HL-60/S4 treated with retinoic acid at 250 ng/mL for 4 days and 3 days (cell line): ENCODE measurements at regions not wholly inside any gene's neighbourhood (a gene's known extent, or its start where the extent isn't known, plus 50 kb on each side); places are given as distances from the start of the nearest gene placed in this dataset.
"Not testable (repeated sequence)": the region's sequence is repeated elsewhere in the genome, so short reads cannot be mapped to it uniquely, and the experiment has no call there.

Experiments used
- in situ Hi-C: fragments of 300-500 bp; cut with MboI; formaldehyde crosslinking; loops from 2 replicates; pipeline ENCODE4 v1.7.0; 2022; ENCODE audit warnings: low sequenced_read_pairs

DNA sequence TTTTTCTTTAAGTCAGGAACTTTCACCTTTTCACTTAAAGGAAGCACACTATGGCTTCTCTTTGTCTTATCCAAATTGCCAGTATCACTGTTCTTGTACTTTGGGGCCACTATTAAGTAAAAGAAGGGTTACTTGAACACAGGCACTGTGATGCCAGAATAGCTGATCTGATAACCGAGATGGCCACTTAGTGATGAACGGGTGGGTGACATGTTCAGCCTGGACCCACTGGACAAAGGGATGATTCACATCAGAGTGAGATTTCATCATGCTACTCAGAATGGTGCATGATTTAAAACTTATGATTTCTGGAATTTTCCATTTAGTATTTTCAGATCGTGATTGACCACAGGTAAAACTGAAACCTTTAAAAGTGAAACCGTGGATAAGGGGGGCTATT, 252.6 kb downstream of the KLF13 start:
- in situ Hi-C loops, result no loop called here

GRCh38 chr15:31579976-31580375, 253.3 kb downstream of the KLF13 start:
- in situ Hi-C loops, result no loop called here

- in situ Hi-C loops, result no loop called here
These were observed 257.6 kb downstream of the KLF13 start for GRCh38 chr15:31584195-31584594.

GRCh38 chr15:31585240-31585639, 258.6 kb downstream of the KLF13 start:
- in situ Hi-C loops, result no loop called here

DNA sequence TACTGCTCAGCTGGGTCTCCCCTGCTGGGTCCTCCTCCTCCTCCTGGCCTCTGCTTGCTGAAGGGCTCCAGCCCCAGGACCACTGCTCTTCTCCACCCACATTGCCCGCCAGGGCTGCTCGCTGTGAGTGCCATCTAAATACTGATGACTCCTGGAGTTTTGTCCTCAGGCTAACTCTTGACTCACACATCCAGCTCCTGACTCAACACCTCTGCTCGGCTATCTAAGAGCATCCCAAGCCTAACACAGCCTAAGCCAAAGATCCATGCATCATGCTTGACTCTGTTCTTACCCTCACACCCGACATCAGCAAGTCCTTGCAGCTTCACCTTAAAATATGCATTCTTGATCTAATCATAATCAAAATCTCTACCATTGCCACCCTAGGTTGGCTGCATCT, 260.2 kb downstream of the KLF13 start:
- in situ Hi-C loops, result no loop called here

DNA sequence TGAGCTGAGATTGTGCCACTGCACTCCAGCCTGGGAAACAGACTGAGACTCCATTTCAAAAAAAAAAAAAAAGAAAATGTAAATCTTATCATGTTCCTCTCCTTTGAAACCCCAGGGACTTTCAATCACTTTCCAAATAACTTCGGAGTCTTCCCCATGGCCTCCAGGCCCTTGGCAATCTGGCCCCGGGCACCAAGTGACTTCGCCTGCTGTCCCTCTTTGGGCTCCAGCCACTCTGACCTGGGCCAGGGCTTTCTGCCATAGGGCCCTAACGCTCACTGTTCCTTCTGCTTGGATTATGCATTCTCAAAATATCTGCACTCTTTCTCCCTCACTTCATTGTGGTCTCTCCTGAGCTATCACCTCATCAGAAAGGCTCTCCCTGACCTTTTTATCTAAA, 260.9 kb downstream of the KLF13 start:
- in situ Hi-C loops, result no loop called here

- in situ Hi-C loops, result no loop called here
These were observed 264.0 kb downstream of the KLF13 start for GRCh38 chr15:31590609-31591008.

DNA sequence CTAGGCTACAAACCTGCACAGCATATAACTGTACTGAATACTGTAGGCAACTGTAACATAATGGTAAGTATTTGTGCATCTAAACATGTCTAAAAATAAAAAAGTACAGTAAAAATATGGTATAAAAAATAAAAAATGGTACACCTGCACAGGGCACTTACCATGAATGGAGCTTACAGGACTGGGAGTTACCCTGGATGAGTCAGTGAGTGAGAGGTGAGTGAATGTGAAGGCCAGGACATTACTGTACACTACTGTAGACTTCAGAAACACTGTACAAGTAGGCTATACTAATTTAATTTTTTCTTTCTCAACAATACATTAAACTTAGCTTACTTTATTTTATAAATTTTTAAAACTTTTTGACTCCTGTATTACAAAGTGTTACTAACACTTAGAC, 265.3 kb downstream of the KLF13 start:
- in situ Hi-C loops, result no loop called here

DNA sequence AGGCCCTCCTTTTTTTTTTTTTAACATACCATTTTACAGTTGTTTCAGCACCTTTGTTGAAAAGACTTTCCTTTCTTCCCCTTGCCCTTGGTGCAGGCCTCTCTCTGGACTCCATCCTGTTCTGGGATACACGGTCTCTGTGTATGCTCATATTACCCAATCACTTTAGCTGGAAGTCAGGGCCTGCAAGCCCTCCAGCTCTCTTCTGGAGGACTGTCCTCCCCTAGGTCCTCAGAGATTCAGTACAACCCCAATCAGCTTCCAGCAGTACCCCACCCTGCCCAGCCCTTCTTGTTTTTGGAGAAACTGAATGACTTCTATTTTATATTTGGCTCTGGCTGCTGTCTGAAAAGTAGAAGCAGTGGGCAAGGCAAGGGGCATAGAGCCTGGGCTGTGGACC, 270.8 kb downstream of the KLF13 start:
- in situ Hi-C loops, result no loop called here

DNA sequence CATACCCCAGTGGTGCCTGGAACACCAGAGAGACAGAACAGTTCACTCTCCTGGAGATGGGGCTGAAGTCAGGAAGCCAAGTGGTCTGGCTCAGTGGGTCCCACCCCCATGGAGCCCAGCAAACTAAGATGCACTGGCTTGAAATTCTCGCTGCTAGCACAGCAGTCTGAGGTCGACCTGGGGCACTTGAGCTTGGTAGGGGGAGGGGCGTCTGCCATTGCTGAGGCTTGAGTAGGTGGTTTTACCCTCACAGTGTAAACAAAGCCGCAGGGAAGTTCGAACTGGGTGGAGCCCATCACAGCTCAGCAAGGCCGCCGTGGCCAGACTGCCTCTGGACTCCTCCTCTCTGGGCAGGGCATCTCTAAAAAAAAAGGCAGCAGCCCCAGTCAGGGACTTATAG, 272.0 kb downstream of the KLF13 start:
- in situ Hi-C loops, result no loop called here

DNA sequence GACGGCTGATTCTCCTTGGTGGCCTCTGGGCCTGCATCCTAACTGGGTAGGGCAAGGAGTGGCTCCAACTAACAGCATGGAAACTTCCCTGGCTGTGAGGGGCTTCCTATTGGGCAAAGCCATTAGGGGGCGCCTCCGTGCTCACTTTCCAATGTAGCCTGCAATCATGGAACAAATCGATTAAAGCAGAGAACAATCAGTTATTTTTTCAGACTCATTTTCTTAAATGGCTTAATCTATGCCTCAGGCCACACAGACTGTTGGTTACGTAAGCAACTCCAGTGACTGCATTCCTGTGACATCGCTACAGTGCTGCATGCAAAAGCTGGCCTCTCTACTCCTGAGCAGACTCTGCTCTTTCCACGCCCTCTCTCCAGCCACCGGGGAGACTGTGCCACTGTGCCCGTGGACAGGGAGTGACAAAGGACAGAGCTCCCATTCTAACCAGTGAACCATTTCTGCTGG, 278.9 kb downstream of the KLF13 start:
- in situ Hi-C loops, result no loop called here

DNA sequence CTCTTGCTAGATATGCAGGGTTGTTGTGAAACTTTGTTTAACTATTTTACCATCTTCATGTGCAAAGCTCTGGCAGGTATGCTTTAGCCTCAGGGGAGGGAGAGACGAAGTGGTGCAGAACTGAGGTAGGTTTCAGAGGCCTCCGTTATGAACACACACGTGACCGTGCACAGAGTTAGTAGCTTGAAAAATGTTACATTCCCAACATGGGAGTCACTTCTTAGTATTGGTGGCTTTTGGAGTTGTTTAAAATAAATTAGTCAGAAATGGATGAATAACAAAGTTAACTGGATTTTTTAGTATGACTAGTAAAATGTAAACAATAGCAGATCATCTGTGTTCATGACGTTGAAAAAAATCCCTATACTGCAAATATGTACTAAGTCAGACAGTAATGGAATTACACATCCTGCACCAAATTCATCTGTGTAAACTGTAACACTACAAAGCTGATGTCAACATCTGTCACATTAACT, 279.6 kb downstream of the KLF13 start:
- in situ Hi-C loops, result no loop called here

DNA sequence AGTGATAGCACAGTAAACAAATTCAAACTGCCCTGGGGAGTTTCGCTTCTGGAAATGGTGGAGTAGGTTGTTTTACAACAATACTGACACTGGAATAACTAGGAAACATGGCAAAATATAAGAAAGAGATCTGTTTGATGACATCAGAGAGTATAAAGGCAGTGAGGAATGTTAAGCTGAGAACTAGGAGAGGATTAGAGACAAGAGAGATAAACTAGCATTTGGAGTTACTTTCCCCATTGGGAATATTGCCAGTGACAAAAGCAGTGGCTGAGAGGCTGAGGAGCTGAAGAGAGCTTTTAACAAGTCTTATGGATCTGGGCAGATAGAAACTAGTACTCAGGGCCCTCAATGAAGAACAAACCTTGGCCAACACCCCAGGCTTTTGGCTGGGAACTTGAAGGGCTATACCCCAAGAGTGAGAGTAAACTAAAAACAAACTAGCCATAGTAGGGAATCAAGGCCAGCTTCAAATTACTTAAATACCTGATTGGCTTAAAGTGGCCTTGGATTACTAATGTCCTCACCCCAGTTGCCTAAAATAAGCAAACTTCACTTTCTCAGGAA, 280.4 kb downstream of the KLF13 start:
- in situ Hi-C loops, result no loop called here

DNA sequence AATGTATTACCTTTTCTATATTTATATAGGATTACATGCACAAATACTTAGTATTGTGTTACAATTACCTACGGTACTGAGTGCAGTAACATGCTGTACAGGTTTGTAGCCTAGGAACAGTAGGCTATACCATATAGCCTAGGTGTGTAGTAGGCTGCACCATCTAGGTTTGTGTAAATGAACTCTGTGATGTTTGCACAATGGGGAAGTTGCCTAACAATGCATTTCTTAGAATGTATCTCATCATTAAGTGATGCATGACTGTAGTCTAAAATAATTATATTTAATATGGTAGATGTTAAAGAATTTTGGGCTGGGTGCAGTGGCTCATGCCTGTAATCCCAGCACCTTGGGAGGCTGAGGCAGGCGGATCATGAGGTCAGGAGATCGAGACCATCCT, 281.0 kb downstream of the KLF13 start:
- in situ Hi-C loops, result no loop called here

DNA sequence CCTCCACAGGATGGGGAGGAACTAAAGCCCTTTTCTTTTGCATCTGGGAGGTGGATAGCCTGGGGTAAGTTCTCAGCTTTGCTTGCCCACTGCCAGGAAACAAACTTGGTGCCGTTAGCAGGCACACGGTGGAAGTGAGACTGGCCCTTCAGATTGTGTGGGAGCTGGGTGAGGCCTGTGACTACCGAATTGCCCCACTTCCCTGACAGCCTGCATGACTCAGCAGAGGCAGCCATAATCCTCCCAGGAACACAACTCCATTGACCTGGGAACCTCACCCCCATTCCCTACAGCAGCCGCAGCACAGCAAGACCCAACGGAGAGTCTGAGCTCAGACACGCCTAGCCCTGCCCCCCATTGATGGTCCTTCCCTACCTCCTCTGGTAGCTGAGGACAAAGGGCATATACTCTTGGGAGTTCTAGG, 282.6 kb downstream of the KLF13 start:
- in situ Hi-C loops, result no loop called here

DNA sequence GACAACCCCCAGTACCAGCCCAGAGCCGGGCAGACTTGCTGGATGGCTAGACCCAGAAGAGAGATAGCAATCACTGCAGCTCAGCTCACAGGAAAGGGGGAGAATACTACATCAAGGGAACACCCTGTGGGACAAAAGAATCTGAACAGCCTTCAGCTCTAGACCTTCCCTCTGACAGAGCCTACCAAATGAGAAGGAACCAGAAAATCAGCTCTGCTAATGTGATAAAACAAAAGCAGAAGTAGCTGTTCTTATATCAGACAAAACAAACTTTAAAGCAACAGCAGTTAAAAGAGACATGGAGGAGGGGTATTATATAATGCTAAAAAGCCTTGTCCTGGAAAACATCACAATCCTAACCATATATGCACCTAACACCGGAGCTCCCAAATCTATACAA, 283.3 kb downstream of the KLF13 start:
- in situ Hi-C loops, result no loop called here

- in situ Hi-C loops, result no loop called here
These were observed 289.2 kb downstream of the KLF13 start for GRCh38 chr15:31615643-31616415.

- in situ Hi-C loops, result not testable (repeated sequence)
These were observed 296.7 kb downstream of the KLF13 start for GRCh38 chr15:31623297-31623696.

- in situ Hi-C loops, result not testable (repeated sequence)
These were observed 297.5 kb downstream of the KLF13 start for GRCh38 chr15:31624115-31624514.

DNA sequence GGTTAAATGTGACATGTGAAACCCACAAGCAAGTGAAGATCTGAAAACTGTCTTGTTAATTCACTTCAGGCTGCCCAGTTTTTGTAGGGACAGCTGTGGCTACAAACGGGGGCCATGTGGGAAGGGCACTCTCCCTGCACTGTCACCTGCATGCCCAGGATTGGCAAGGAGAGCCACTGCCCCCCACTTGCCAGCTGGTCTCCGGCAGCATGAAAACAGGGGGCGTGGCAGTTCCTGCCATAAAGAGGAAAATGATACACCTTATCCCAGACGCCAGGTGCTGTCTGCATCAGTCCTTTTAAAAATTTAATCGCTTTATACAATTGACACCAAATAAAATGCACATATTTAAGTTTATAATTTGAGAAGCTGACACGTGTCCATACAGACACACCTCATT, 309.1 kb downstream of the KLF13 start:
- in situ Hi-C loops, result not testable (repeated sequence)

- in situ Hi-C loops, result not testable (repeated sequence)
These were observed 310.3 kb downstream of the KLF13 start for GRCh38 chr15:31636911-31637310.

GRCh38 chr15:31643955-31644354, 317.3 kb downstream of the KLF13 start:
- in situ Hi-C loops, result not testable (repeated sequence)
